Brain microvascular endothelial cell (primary cell): ENCODE measurements at regions not wholly inside any gene's neighbourhood (a gene's known extent, or its start where the extent isn't known, plus 50 kb on each side); places are given as distances from the start of the nearest gene placed in this dataset.

Source experiments
- DNase-seq: peaks from one replicate; pipeline ENCODE4 v3.0.0-alpha.2; 2020
- H3K27ac ChIP-seq: fragments of 250-450 bp; sonication (Bioruptor Pico); 2 replicates; pipeline ENCODE4 v1.5.1; 2020; ENCODE audit warnings: mild to moderate bottlenecking, moderate library complexity
- H3K27me3 ChIP-seq: fragments of 250-450 bp; sonication (Bioruptor Pico); replicated peaks from 2 replicates; pipeline ENCODE4 v1.5.1; 2020; ENCODE audit warnings: mild to moderate bottlenecking
- H3K36me3 ChIP-seq: fragments of 250-450 bp; sonication (Bioruptor Pico); replicated peaks from 2 replicates; pipeline ENCODE4 v1.5.1; 2020; ENCODE audit warnings: mild to moderate bottlenecking
- H3K4me3 ChIP-seq: 2 replicates; pipeline ENCODE4 v1.5.1; 2011; ENCODE audit warnings: low read depth, mild to moderate bottlenecking, control low read depth, low read length, moderate library complexity
- in situ Hi-C: cut with HindIII; loops from 2 replicates; pipeline ENCODE4 v1.10.0; 2017; ENCODE audit warnings: low sequenced_read_pairs, low pct_ligation_motif_present
- TF ChIP-seq, protein P1 (sequence below): IDR thresholded peaks from 2 replicates; pipeline ENCODE4 v1.5.1; 2011; ENCODE audit warnings: low read depth, mild to moderate bottlenecking, moderate library complexity, low read length, control low read depth, inconsistent platforms; ENCODE audit errors: missing control alignments

DNA sequence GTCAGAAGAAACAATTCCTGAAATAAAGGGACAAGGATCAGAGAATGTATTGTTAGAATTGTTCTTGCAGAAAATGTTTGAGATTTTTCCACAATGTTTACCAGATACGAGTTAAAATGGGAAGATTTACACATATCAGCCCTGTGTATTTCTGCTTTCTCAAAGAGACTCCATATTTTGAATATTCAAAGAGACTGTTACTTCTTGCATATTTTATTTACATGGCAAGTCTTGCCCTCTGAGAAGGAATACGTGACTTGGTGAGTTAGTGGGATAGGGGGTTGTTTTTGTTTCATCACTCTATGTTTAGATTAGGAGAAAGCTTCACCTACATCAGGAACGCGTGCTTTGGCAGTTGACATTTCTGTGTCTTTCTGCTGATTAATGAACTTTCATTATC is 56.1 kb upstream of the ZDHHC17 start:
- in situ Hi-C loops: no loop called here
- Histone ChIP-seq H3K27me3 (no peaks in the 10 kb centered on the region), H3K4me3 (no peak overlapping the region), H3K36me3 (no peaks in the 10 kb centered on the region), H3K27ac (no peak overlapping the region)
- TF ChIP-seq, protein P1, sequence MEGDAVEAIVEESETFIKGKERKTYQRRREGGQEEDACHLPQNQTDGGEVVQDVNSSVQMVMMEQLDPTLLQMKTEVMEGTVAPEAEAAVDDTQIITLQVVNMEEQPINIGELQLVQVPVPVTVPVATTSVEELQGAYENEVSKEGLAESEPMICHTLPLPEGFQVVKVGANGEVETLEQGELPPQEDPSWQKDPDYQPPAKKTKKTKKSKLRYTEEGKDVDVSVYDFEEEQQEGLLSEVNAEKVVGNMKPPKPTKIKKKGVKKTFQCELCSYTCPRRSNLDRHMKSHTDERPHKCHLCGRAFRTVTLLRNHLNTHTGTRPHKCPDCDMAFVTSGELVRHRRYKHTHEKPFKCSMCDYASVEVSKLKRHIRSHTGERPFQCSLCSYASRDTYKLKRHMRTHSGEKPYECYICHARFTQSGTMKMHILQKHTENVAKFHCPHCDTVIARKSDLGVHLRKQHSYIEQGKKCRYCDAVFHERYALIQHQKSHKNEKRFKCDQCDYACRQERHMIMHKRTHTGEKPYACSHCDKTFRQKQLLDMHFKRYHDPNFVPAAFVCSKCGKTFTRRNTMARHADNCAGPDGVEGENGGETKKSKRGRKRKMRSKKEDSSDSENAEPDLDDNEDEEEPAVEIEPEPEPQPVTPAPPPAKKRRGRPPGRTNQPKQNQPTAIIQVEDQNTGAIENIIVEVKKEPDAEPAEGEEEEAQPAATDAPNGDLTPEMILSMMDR: no peak
- no peak for DNase-seq

DNA sequence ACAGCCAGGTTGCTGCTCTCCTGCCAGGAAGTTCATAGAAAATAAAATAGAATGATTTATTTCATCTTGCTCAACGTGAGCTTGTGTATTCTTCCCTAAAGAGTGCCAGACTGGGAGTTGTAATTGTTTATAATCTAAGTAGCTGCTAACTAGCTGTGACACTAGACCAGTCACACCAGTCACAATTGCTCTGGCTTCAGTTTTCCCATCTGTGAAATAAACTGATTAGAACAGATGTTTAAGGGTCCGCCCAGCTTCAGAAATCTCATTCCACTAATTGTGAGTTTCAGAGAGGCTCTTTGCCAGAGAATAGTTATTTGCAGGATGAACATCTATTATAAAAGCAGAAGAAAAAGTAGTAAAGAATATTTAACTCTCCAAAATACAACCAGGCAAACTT is 55.6 kb upstream of the ZDHHC17 start:
- in situ Hi-C loops: no loop called here
- no peaks in the 10 kb centered on the region for H3K36me3 ChIP-seq
- DNase-seq: no peak
- no peak overlapping the region for H3K4me3 ChIP-seq
- no peaks in the 10 kb centered on the region for H3K27me3 ChIP-seq
- TF ChIP-seq, protein P1: no peak
- no peak overlapping the region for H3K27ac ChIP-seq

DNA sequence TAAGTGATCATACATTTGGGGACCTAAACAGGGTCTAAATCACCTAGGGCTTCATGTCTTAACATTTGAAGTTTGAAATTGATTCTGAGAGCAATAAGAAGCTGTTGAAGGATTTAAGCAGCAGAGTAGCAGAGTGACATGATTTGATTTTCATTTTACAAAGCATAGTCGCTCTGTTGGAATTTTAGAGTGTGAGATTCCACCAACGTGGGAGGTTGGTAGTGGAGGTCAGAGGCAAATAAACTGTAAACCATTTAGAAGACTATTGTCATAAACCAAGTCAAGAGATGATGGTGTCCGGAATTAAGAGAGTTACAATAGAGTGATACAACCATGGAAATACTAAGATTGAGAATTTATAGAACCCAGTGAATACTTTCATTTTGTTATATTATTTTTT is 52.7 kb upstream of the ZDHHC17 start:
- H3K27ac ChIP-seq: no peak overlapping the region
- H3K27me3 ChIP-seq: no peaks in the 10 kb centered on the region
- TF ChIP-seq, protein P1: no peak
- no peaks in the 10 kb centered on the region for H3K36me3 ChIP-seq
- no peak for DNase-seq
- in situ Hi-C loops: no loop called here
- H3K4me3 ChIP-seq: no peak overlapping the region

DNA sequence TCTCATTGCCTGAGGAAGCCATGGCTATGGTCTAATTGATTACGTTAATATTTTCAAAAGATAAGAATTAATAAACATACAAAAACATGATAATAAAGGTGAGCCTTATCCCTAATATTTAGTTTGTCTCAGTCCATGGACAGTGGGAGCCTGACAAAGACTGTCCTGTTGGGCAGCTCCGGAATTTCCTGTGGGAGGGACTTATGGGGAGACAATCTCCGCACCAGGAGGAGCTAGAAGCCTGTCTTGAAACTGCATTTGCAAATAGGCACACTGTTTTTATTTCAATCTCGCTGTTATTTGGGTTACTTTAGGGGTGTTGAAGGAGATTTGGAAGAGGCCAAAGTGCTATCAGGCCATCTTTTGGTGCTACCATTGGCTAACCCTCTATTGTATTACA is 50.8 kb upstream of the ZDHHC17 start:
- in situ Hi-C loops: no loop called here
- TF ChIP-seq, protein P1: peak; percentile 27
- no peak overlapping the region for H3K27ac ChIP-seq
- no peaks in the 10 kb centered on the region for H3K27me3 ChIP-seq
- H3K36me3 ChIP-seq: no peaks in the 10 kb centered on the region
- H3K4me3 ChIP-seq: no peak overlapping the region
- peak; percentile 45 for DNase-seq

DNA sequence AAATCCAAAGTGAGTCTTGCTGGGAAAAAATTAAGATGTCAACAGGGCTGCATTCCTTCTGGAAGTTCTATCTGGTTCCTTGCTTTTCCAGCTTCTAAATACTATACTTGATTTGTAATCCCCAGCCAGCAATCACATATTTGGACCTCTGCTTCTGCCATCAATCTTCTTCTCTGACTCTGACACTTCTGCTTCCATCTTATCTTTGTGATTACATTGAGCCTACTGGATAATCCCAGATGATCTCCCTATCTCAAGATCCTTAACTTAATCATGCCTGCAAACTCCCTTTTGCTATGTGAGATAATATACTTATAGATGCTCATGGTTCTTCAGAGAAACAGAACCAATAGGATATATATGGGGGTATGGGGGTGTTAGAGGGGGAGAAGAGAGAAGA is 49.9 kb upstream of the ZDHHC17 start:
- Histone ChIP-seq H3K27ac (no peak overlapping the region), H3K36me3 (no peaks in the 10 kb centered on the region), H3K4me3 (no peak overlapping the region), H3K27me3 (no peaks in the 10 kb centered on the region)
- DNase-seq: no peak
- in situ Hi-C loops: no loop called here
- TF ChIP-seq, protein P1: no peak
